Heart left ventricle (tissue), 13 donors: ENCODE measurements at regions not wholly inside any gene's neighbourhood (a gene's known extent, or its start where the extent isn't known, plus 50 kb on each side); places are given as distances from the start of the nearest gene placed in this dataset.

Experiments
- CTCF ChIP-seq, 12 donors: fragments of 200-600 bp; sonication (generic) in 4 of 12; IDR thresholded peaks; one replicate each; pipeline versions ENCODE4 v1.5.0 to v1.8.0; 2018 to 2022; ENCODE audit warnings: antibody characterized with exemption in 12 of 12, mild to moderate bottlenecking in 5 of 12
- POLR2A ChIP-seq, 2 donors: fragments of 450-650 bp; IDR thresholded peaks; one replicate each; pipeline ENCODE4 v1.6.1; 2017; ENCODE audit warnings: antibody characterized with exemption in 2 of 2, mild to moderate bottlenecking in 2 of 2, moderate library complexity in 2 of 2
- donor health status: ischemic (EF 13 %, LVEDD 7.1; RV severe dilation, severe dysfunction).
- donor health status: DM: no; HTN: yes; CAD: no.
- donor health status: DM: no; HTN: no; CAD: no.
- donor health status: ischemic (EF 25% LVEDD 6.9; RV normal size, moderate dysfunction).
- donor health status: ischemic (EF 25% LVEDD 5.7; RV mildly dilated, moderate dysfunction).
- donor health status: ischemic (EF 35%, LVEDD 5.7; RV mildly dilated, moderate dysfunction).
- donor health status: nonischemic (EF 11% LVEDD 7.7; RV severe dilation, severe dysfunction).
- donor health status: DM: yes; HTN: yes; CAD: no.
- donor health status: PGD.
- donor health status: ischemic (EF 29% LVEDD 5.4; RV normal size, mild dysfunction).
- donor health status: nonischemic (EF 23%, LVEDD 6.1; RV moderate dilation, normal function).

DNA sequence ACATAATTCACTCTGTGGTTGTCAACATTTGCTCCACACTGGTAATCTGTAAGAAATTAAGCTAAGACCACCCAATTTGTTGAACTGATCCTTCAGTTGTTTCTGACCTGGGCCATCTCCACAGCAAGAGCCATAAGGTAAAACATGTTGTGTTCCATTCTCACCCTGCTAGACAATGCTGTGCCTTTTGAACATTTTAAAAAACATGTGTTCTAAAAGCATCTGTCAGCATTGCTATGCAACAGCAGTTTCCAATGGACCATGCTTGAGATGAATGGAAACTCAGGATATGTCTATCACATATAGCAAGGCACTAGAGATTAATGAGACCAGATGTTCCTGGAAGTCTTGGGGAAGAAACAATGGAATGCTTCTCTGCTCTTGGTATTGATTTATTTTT lies 455.1 kb upstream of the RGMB start:
- TF ChIP-seq POLR2A (IDR thresholded peaks at IDR 0.05) (no peak), CTCF (IDR thresholded peaks at IDR 0.05) (no peak)
